ENCODE measurements at regions not wholly inside any gene's neighbourhood (a gene's known extent, or its start where the extent isn't known, plus 50 kb on each side); places are given as distances from the start of the nearest gene placed in this dataset.

DNA sequence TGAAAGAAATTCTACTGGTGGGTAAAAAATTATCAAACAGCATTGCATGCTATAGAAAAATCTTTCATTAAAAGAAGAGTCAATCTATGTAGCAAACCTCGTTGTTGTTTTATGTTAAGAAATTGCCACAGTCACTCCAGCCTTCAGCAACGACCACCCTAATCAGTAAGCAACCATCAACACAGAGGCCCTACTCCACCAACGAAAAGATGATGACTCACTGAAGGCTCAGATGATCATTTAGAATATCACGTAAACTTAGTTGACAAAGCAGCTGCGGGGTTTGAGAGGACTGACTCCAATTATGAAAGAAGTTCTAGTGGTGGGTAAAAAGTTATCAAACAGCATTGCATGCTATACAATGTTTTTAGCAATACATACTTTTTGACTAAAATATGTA is 242.6 kb downstream of the DRD1 start:
- Histone ChIP-seq H3K27me3 (no peaks in the 10 kb centered on the region), H3K9me3 (no peaks in the 10 kb centered on the region)
- TF ChIP-seq, protein P1, sequence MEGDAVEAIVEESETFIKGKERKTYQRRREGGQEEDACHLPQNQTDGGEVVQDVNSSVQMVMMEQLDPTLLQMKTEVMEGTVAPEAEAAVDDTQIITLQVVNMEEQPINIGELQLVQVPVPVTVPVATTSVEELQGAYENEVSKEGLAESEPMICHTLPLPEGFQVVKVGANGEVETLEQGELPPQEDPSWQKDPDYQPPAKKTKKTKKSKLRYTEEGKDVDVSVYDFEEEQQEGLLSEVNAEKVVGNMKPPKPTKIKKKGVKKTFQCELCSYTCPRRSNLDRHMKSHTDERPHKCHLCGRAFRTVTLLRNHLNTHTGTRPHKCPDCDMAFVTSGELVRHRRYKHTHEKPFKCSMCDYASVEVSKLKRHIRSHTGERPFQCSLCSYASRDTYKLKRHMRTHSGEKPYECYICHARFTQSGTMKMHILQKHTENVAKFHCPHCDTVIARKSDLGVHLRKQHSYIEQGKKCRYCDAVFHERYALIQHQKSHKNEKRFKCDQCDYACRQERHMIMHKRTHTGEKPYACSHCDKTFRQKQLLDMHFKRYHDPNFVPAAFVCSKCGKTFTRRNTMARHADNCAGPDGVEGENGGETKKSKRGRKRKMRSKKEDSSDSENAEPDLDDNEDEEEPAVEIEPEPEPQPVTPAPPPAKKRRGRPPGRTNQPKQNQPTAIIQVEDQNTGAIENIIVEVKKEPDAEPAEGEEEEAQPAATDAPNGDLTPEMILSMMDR (IDR thresholded peaks at IDR 0.05) = no peak

GRCh38 chr5:175195698-175196656 is 248.0 kb downstream of the DRD1 start:
- H3K27ac ChIP-seq = no peak overlapping the region

More for the DNA sequence above, 242.6 kb downstream of the DRD1 start:
- no peak overlapping the region for H3K27ac ChIP-seq
- no peaks in the 10 kb centered on the region for H3K36me3 ChIP-seq
- H3K4me3 ChIP-seq (ENCODE audit: low read depth in 1 of 2, low read length in 1 of 2) = no peak overlapping the region
- H3K4me1 ChIP-seq (ENCODE audit: control insufficient read depth in 1 of 2, insufficient read depth in 1 of 2, low read depth in 1 of 2, low read length in 1 of 2) = no peaks in the 10 kb centered on the region

DNA sequence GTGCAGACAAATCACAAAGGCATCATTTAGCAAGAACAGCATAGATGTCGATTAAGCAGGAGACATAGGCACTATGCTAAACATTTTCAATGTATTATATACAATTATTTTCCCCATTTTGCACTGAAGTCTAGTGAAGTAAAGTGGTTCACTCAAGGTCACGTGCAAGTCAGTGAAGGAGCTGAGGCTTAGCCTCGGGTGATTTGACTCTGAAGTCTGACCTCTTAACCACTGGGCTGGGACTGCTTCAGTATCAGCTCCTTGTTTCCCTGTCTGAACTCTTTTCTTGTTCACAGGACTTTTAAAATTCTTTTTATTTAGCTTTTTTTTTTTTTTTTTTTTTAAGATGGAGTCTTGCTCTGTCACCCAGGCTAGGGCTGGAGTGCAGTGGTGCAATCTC is 262.7 kb downstream of the DRD1 start:
- no peaks in the 10 kb centered on the region for H3K36me3 ChIP-seq
- no peak overlapping the region for H3K27ac ChIP-seq
- TF ChIP-seq, protein P1 (IDR thresholded peaks at IDR 0.05) = no peak
- H3K9me3 ChIP-seq = no peaks in the 10 kb centered on the region
- no peaks in the 10 kb centered on the region for H3K27me3 ChIP-seq
- no peaks in the 10 kb centered on the region for H3K4me1 ChIP-seq (ENCODE audit: control insufficient read depth in 1 of 2, insufficient read depth in 1 of 2, low read depth in 1 of 2, low read length in 1 of 2)
- no peak overlapping the region for H3K4me3 ChIP-seq (ENCODE audit: low read depth in 1 of 2, low read length in 1 of 2)

More at GRCh38 chr5:175195698-175196656, 248.0 kb downstream of the DRD1 start:
- no peaks in the 10 kb centered on the region for H3K36me3 ChIP-seq
- no peaks in the 10 kb centered on the region for H3K27me3 ChIP-seq
- no peak overlapping the region for H3K4me3 ChIP-seq (ENCODE audit: low read depth in 1 of 2, low read length in 1 of 2)
- H3K9me3 ChIP-seq = no peaks in the 10 kb centered on the region
- H3K4me1 ChIP-seq (ENCODE audit: control insufficient read depth in 1 of 2, insufficient read depth in 1 of 2, low read depth in 1 of 2, low read length in 1 of 2) = no peaks in the 10 kb centered on the region
- TF ChIP-seq, protein P1 (IDR thresholded peaks at IDR 0.05) = no peak

DNA sequence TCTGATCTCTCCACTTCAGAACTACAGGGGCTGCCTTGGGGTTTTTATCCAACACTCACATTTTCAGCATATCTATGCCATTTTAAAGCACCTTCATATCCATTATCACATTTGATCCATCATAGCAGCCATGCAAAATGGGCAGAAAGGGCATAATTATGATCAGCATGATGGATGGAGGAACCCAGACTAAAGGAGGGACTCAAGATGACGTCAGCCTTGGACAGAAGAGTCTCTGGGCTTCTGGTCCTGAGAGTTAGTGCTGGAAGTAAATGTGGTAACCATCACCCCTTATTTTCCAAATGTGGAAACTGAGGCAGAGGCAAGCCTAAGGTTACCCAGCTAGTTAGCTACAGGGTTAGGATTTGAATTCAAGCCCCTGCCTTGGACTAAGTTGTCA is 273.1 kb downstream of the DRD1 start:
- H3K27ac ChIP-seq = no peak overlapping the region
- H3K4me1 ChIP-seq (ENCODE audit: control insufficient read depth in 1 of 2, insufficient read depth in 1 of 2, low read depth in 1 of 2, low read length in 1 of 2) = no peaks in the 10 kb centered on the region
- no peaks in the 10 kb centered on the region for H3K36me3 ChIP-seq
- H3K4me3 ChIP-seq (ENCODE audit: low read depth in 1 of 2, low read length in 1 of 2) = no peak overlapping the region
- H3K27me3 ChIP-seq = no peaks in the 10 kb centered on the region
- no peaks in the 10 kb centered on the region for H3K9me3 ChIP-seq
- TF ChIP-seq, protein P1 (IDR thresholded peaks at IDR 0.05) = no peak

DNA sequence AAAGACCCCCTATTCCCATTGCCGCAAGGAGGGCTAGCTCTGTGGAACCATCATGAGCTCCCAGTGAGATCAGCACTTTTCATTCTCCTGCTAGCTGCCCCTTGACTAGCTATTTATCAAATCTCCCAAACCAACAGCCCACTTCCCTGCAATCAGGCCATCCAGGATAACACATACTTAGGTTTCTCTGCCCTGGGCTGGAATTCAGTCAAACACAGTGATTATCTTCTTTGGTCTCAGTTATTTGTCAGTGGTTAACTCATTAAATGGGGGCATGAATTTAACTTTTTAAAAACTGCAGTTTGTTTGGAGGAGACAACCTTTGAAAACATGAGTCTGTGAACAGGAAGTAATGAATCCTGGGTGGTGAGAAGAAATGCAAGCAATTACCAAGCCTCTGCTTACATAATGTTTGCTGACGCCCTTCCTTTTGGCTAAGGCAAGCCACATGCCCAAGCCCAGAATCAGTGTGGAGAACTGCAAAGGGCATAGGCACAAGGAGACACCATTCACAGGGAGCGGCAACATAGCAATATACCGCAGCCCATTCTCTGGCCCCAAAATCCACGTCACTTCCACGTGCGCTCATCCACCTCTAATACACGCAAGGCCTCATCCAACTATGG is 275.0 kb downstream of the DRD1 start:
- H3K27me3 ChIP-seq = no peaks in the 10 kb centered on the region
- no peak overlapping the region for H3K27ac ChIP-seq
- TF ChIP-seq, protein P1 (IDR thresholded peaks at IDR 0.05) = no peak
- no peaks in the 10 kb centered on the region for H3K9me3 ChIP-seq
- no peaks in the 10 kb centered on the region for H3K36me3 ChIP-seq
- no peaks in the 10 kb centered on the region for H3K4me1 ChIP-seq (ENCODE audit: control insufficient read depth in 1 of 2, insufficient read depth in 1 of 2, low read depth in 1 of 2, low read length in 1 of 2)
- no peak overlapping the region for H3K4me3 ChIP-seq (ENCODE audit: low read depth in 1 of 2, low read length in 1 of 2)
